Germinal center (tissue), 1 donor: ENCODE measurements at regions not wholly inside any gene's neighbourhood (a gene's known extent, or its start where the extent isn't known, plus 50 kb on each side); places are given as distances from the start of the nearest gene placed in this dataset.
"Not testable (repeated sequence)": the region's sequence is repeated elsewhere in the genome, so short reads cannot be mapped to it uniquely, and the experiment has no call there.

Experiments
- DNase-seq: peaks from one replicate; pipeline ENCODE4 v3.0.0; 2012; ENCODE audit warnings: mixed read lengths, low spot score

- peak; percentile 83 for DNase-seq
Measured at GRCh38 chr14:99995700-99996356, 69.4 kb upstream of the EVL start.

GRCh38 chr14:99996951-99997571 is 68.2 kb upstream of the EVL start:
- DNase-seq, result no peak

- DNase-seq, result not testable (repeated sequence)
Measured at GRCh38 chr14:100000398-100000797, 64.8 kb upstream of the EVL start.

- no peak for DNase-seq
Measured at GRCh38 chr14:100004392-100004791, 60.8 kb upstream of the EVL start.

GRCh38 chr14:100007254-100007653 is 58.0 kb upstream of the EVL start:
- no peak for DNase-seq

- not testable (repeated sequence) for DNase-seq
Measured at GRCh38 chr14:100009802-100010201, 55.4 kb upstream of the EVL start.

GRCh38 chr14:100010679-100011078 is 54.5 kb upstream of the EVL start:
- no peak for DNase-seq

GRCh38 chr14:100011628-100012325 is 53.4 kb upstream of the EVL start:
- no peak for DNase-seq

- DNase-seq, result no peak
Measured at GRCh38 chr14:100012478-100013327, 52.5 kb upstream of the EVL start.

- peak; percentile 47 for DNase-seq
Measured at GRCh38 chr14:100015251-100015655, 50.0 kb upstream of the EVL start.
